K562 (cell line): ENCODE measurements at regions not wholly inside any gene's neighbourhood (a gene's known extent, or its start where the extent isn't known, plus 50 kb on each side); places are given as distances from the start of the nearest gene placed in this dataset.

Source experiments
- ATAC-seq: fragments of 200-7000 bp; cut with Tn5 transposase; 3 replicates; pipeline ENCODE4 v1.9.1; 2020; ENCODE audit warnings: moderate library complexity
- BruUV-seq: library from RNA; stranded (reverse); fragments of 400-500 nt; replicated peaks from 2 replicates; lab custom pipeline; 2021; lab: Mats Ljungman, UMichigan
- CTCF ChIA-PET: fragments of 300-600 bp; formaldehyde crosslinking; extraction: SDS; loops from one replicate; lab custom pipeline; 2021; ENCODE audit warnings: low intra/inter-chr PET ratio; lab: Yijun Ruan, JAX
- POLR2A ChIA-PET: fragments of 300-600, 350-650 bp; sonication (Branson Sonifier 250); formaldehyde crosslinking; extraction: SDS; loops from one replicate; lab custom pipeline; 2021; ENCODE audit warnings: antibody characterized with exemption, inconsistent platforms; lab: Yijun Ruan, JAX
- DNase-seq, 4 experiments: peaks; one replicate each; pipeline versions ENCODE4 v3.0.0 to v3.0.0-alpha.2; 2011 to 2018; ENCODE audit warnings: low spot score in 3 of 4, mixed read lengths in 3 of 4; ENCODE audit errors: extremely low read depth in 1 of 4
- FAIRE-seq: peaks from 2 replicates; lab custom pipeline; 2011; peaks lifted over from hg19 to GRCh38; lab: Jason Lieb, UNC
- H2AFZ ChIP-seq: 2 replicates; pipeline ENCODE4 v1.6.0; 2011; ENCODE audit warnings: low read depth, low read length, control low read depth, inconsistent platforms
- H3K27ac ChIP-seq: fragments of 200-600 bp; 3 replicates; pipeline ENCODE4 v1.8.0; 2011; ENCODE audit warnings: low read depth, mild to moderate bottlenecking, control low read depth, inconsistent platforms, low read length, moderate library complexity, mixed read lengths; ENCODE audit errors: extremely low read depth
- H3K27me3 ChIP-seq, 2 experiments: fragments of 300-600 bp in 1 of 2; 2 replicates in 1 of 2; 3 replicates in 1 of 2; pipeline versions ENCODE4 v1.6.0 to v1.8.0; 2011; ENCODE audit warnings: inconsistent platforms in 2 of 2, low read length in 2 of 2, mild to moderate bottlenecking in 1 of 2, mixed read lengths in 1 of 2, moderate library complexity in 1 of 2; ENCODE audit not compliant: control insufficient read depth in 2 of 2, insufficient read depth in 2 of 2
- H3K36me3 ChIP-seq: fragments of 300-600 bp; 3 replicates; pipeline ENCODE4 v1.8.0; 2011; ENCODE audit warnings: mild to moderate bottlenecking, low read length, inconsistent platforms; ENCODE audit not compliant: control insufficient read depth, insufficient read depth
- H3K4me1 ChIP-seq, 2 experiments: fragments of 200-600 bp in 1 of 2; replicated peaks in 1 of 2; 2 replicates in 1 of 2; 3 replicates in 1 of 2; pipeline versions ENCODE4 v1.5.1 to v1.8.0; 2011; ENCODE audit warnings: inconsistent platforms in 2 of 2, low read length in 2 of 2, mild to moderate bottlenecking in 1 of 2, mixed read lengths in 1 of 2, moderate library complexity in 1 of 2; ENCODE audit not compliant: control insufficient read depth in 2 of 2, insufficient read depth in 2 of 2
- H3K4me2 ChIP-seq: 2 replicates; pipeline ENCODE4 v1.6.1; 2011; ENCODE audit warnings: low read length, control low read depth, inconsistent platforms, mixed read lengths; ENCODE audit not compliant: insufficient read depth
- H3K4me3 ChIP-seq: fragments of 200-600 bp; sonication (generic), shearing (Covaris generic); 2 replicates; pipeline ENCODE4 v1.5.1; 2016; ENCODE audit warnings: control low read depth, inconsistent platforms
- H3K79me2 ChIP-seq: fragments of 200-600 bp; 3 replicates; pipeline ENCODE4 v1.8.0; 2011; ENCODE audit warnings: low read length, inconsistent platforms; ENCODE audit not compliant: control insufficient read depth, insufficient read depth
- H3K9ac ChIP-seq, 2 experiments: 2 replicates each; pipeline versions ENCODE4 v1.6.0 to v1.6.1; 2011; ENCODE audit warnings: low read depth in 2 of 2, low read length in 2 of 2, control low read depth in 1 of 2, inconsistent platforms in 1 of 2, mild to moderate bottlenecking in 1 of 2, mixed read lengths in 1 of 2; ENCODE audit not compliant: insufficient read depth in 1 of 2
- H3K9me1 ChIP-seq: one replicate; pipeline ENCODE4 v1.6.0; 2011; ENCODE audit warnings: inconsistent platforms, mild to moderate bottlenecking, low read length, moderate library complexity; ENCODE audit not compliant: control insufficient read depth, insufficient read depth
- H3K9me3 ChIP-seq: replicated peaks from 2 replicates; pipeline ENCODE4 v1.5.1; 2011; ENCODE audit warnings: low read depth, low read length, inconsistent platforms; ENCODE audit not compliant: control insufficient read depth, insufficient read depth
- H4K20me1 ChIP-seq: replicated peaks from 2 replicates; pipeline ENCODE4 v1.6.1; 2011; ENCODE audit warnings: low read length, inconsistent platforms, mixed read lengths; ENCODE audit not compliant: control insufficient read depth, insufficient read depth
- CBFB ChIP-seq: sonication (generic); formaldehyde crosslinking; IDR thresholded peaks from 2 replicates; pipeline ENCODE4 v1.4.0; 2020; ENCODE audit warnings: mild to moderate bottlenecking, missing genetic modification reagents
- CBX2 ChIP-seq: fragments of 200-600 bp; sonication (generic); IDR thresholded peaks from one replicate; pipeline ENCODE4 v1.6.1; 2012; ENCODE audit warnings: mild to moderate bottlenecking, low read length, inconsistent platforms; ENCODE audit not compliant: insufficient read depth, poor library complexity, severe bottlenecking
- CCNT2 ChIP-seq: IDR thresholded peaks from 2 replicates; pipeline ENCODE4 v1.6.1; 2011; ENCODE audit warnings: borderline replicate concordance, low read depth, mild to moderate bottlenecking, moderate library complexity, mixed read lengths, low read length; ENCODE audit not compliant: insufficient read length; ENCODE audit errors: extremely low read depth
- CHD1 ChIP-seq: fragments of 200-600 bp; sonication (generic); IDR thresholded peaks from one replicate; pipeline ENCODE4 v1.6.1; 2012; ENCODE audit warnings: mild to moderate bottlenecking, moderate library complexity, low read length, inconsistent platforms
- CREM ChIP-seq: IDR thresholded peaks from 2 replicates; pipeline ENCODE4 v1.6.1; 2014; ENCODE audit warnings: antibody characterized with exemption, low read depth
- DMBX1 ChIP-seq: fragments of 250-450 bp; sonication (Bioruptor Pico); IDR thresholded peaks from 2 replicates; pipeline ENCODE4 v1.8.0; 2022; ENCODE audit warnings: inconsistent platforms, mild to moderate bottlenecking, moderate library complexity, borderline replicate concordance
- FOS ChIP-seq: IDR thresholded peaks from 3 replicates; pipeline ENCODE4 v1.6.1; 2011; ENCODE audit not compliant: insufficient read length; ENCODE audit errors: extremely low read depth
- HDGF ChIP-seq: fragments of 450-650 bp; IDR thresholded peaks from 2 replicates; pipeline ENCODE4 v1.6.1; 2016
- HMG20B ChIP-seq: fragments of 250-450 bp; sonication (Bioruptor Pico); IDR thresholded peaks from 2 replicates; pipeline ENCODE4 v1.5.0; 2021; ENCODE audit warnings: mild to moderate bottlenecking
- NCOA2 ChIP-seq, 2 experiments: fragments of 450-650 bp; IDR thresholded peaks; 2 replicates each; pipeline ENCODE4 v1.6.1; 2018; ENCODE audit warnings: mild to moderate bottlenecking in 2 of 2, moderate library complexity in 1 of 2; ENCODE audit not compliant: partially characterized antibody in 2 of 2
- NFIC ChIP-seq: fragments of 450-650 bp; IDR thresholded peaks from 2 replicates; pipeline ENCODE4 v1.6.1; 2017; ENCODE audit warnings: mild to moderate bottlenecking, inconsistent platforms
- POU5F1 ChIP-seq: fragments of 150-350 bp; IDR thresholded peaks from 2 replicates; pipeline ENCODE4 v1.6.1; 2014; ENCODE audit warnings: borderline replicate concordance, low read length, low read depth, mild to moderate bottlenecking; ENCODE audit not compliant: partially characterized antibody
- SOX6 ChIP-seq: fragments of 450-650 bp; IDR thresholded peaks from 2 replicates; pipeline ENCODE4 v1.6.1; 2014; ENCODE audit warnings: mild to moderate bottlenecking
- TCF7 ChIP-seq: sonication (generic); IDR thresholded peaks from 2 replicates; pipeline ENCODE4 v1.6.1; 2016; ENCODE audit warnings: antibody characterized with exemption, borderline replicate concordance
- TCFL5 ChIP-seq: fragments of 250-450 bp; sonication (Bioruptor Pico); conservative IDR thresholded peaks from 2 replicates; pipeline ENCODE4 v1.6.1; 2021; ENCODE audit warnings: mild to moderate bottlenecking, moderate library complexity, matching md5 sums
- TEAD1 ChIP-seq, 2 experiments: fragments of 450-650 bp in 1 of 2; sonication (generic) in 1 of 2; formaldehyde crosslinking; IDR thresholded peaks; 2 replicates each; pipeline versions ENCODE4 v1.4.0 to v1.8.0; 2020 to 2022; ENCODE audit warnings: mild to moderate bottlenecking in 2 of 2, missing genetic modification reagents in 1 of 2
- ZFP1 ChIP-seq: fragments of 450-650 bp; formaldehyde crosslinking; IDR thresholded peaks from 2 replicates; pipeline ENCODE4 v1.4.0; 2020; ENCODE audit warnings: mild to moderate bottlenecking, mixed read lengths
- ZNF175 ChIP-seq: fragments of 200-800 bp; sonication (Bioruptor generic); IDR thresholded peaks from 2 replicates; pipeline ENCODE4 v1.6.1; 2016; ENCODE audit warnings: low read depth, mild to moderate bottlenecking, missing genetic modification characterization, missing compliant biosample characterization
- ZNF707 ChIP-seq: fragments of 250-450 bp; sonication (Bioruptor Pico); conservative IDR thresholded peaks from 2 replicates; pipeline ENCODE4 v1.8.0; 2022; ENCODE audit warnings: inconsistent platforms, mild to moderate bottlenecking, moderate library complexity
- WGBS: fragments of 100-300 bp; shearing (Covaris generic); methylation state at CpG from one replicate; pipeline ENCODE4 v1.1.6; 2016; ENCODE audit warnings: low coverage, mixed read lengths; ENCODE audit not compliant: insufficient coverage; ENCODE audit errors: missing lambda C conversion rate; 5-methylcytosine and 5-hydroxymethylcytosine counted together
- in situ Hi-C: fragments of 300-500 bp; cut with MboI; formaldehyde crosslinking; loops from 4 replicates; pipeline ENCODE4 v1.15.0; 2018; ENCODE audit warnings: inconsistent platforms, mixed read lengths
- intact Hi-C: fragments of 100-400 bp; cut with micrococcal nuclease; formaldehyde crosslinking; loops from 2 replicates; pipeline ENCODE4 v1.14.2; 2022
- TF ChIP-seq, protein P1 (sequence below): fragments of 450-650 bp; formaldehyde crosslinking; IDR thresholded peaks from 2 replicates; pipeline ENCODE4 v1.4.0; 2020; ENCODE audit warnings: mild to moderate bottlenecking, moderate library complexity
- TF ChIP-seq, protein P2 (sequence below): fragments of 250-450 bp; sonication (Bioruptor Pico); IDR thresholded peaks from 2 replicates; pipeline ENCODE4 v1.4.0; 2020; ENCODE audit warnings: mild to moderate bottlenecking

DNA sequence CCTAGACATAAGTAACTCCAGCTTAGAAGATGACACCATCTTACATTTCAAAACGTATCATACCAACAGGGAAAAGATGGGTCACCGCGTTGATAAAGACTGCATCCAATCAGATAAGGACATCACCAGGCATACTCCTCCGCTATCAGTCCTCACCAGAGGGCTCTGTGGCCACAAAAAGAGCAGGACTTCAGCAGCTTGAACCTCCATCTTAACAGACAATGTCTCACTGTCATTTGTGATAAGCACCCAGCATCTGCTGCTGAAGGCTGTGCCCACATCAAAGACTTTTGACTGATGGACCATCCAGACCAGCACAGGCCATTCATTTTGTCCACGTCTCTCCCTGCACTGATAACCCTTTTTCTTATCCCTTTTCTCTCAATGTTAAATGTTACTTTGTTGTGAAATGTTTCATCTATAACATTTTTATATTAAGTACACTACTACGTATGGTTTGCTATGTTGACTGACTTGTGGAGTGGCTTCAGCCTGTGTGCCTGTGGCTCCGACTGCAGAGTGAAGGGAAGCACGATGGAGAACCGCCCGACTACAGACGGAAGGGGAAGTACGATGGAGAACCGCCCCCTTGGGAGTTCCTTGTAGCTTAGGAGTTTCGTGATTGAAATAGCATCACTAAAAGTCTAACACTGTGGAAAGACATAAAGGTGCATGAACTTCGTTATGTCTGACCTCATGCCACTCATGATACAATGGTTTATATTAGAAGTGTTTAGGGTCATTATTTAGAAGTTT lies 595.4 kb upstream of the AGA start:
- Histone ChIP-seq H4K20me1 (no peaks in the 10 kb centered on the region), H3K4me2 (peak overlapping the region; percentile 55; the same call in 1 of the 2 replicates), H3K79me2 (no peaks in the 10 kb centered on the region), H2AFZ (peak overlapping the region; percentile 44; the same call in 1 of the 2 replicates), H3K9me3 (no peaks in the 10 kb centered on the region), H3K9me1 (no peaks in the 10 kb centered on the region), H3K27ac (peak overlapping the region; percentile 10; the same call in 1 of the 3 replicates), H3K4me1 (no peaks in the 10 kb centered on the region), H3K27me3 (no peaks in the 10 kb centered on the region), H3K36me3 (no peaks in the 10 kb centered on the region), H3K9ac (no peak overlapping the region), H3K4me3 (no peak overlapping the region)
- ChIA-PET CTCF (no interaction called here), POLR2A (interaction anchor here (0.9 kb wide), 1 partner anchor 9 kb away, joined by 3 read pairs; no protein-coding TSS in a partner anchor)
- 1% methylated on average over 15 of the region's 15 CpGs for WGBS
- peak; percentile 48 to 80 (median 54) for DNase-seq
- intact Hi-C loops = no loop called here
- BruUV-seq = no TSS peak
- peak; percentile 89 for ATAC-seq
- FAIRE-seq = peak; percentile 82
- in situ Hi-C loops = no loop called here
- TF ChIP-seq HDGF (no peak), NFIC (peak; percentile 85), ZFP1 (no peak), HMG20B (CRISPR knock-in tag) (no peak), DMBX1 (CRISPR knock-in tag) (peak; percentile 84), TCFL5 (no peak), CBFB (CRISPR knock-in tag) (peak; percentile 32; the same call in 1 of the 2 replicates), ZNF707 (no peak), TCF7 (peak; percentile 98), FOS (peak; percentile 1), NCOA2 (IDR thresholded peaks at IDR 0.05; ENCODE audit: partially characterized antibody in 2 of 2) (peak in 1 of 2 experiments; percentile 31), CREM (peak; percentile 52; the same call in 1 of the 2 replicates), TEAD1 (CRISPR knock-in tag; IDR thresholded peaks at IDR 0.05) (peak in 1 of 2 experiments; percentile 85; a peak in 2 of 4 replicates), ZNF175 (CRISPR knock-in tag) (peak; percentile 74; the same call in 1 of the 2 replicates), CHD1 (no peak), POU5F1 (no peak), CBX2 (no peak), SOX6 (peak; percentile 86), CCNT2 (peak; percentile 83)
- TF ChIP-seq, protein P1, sequence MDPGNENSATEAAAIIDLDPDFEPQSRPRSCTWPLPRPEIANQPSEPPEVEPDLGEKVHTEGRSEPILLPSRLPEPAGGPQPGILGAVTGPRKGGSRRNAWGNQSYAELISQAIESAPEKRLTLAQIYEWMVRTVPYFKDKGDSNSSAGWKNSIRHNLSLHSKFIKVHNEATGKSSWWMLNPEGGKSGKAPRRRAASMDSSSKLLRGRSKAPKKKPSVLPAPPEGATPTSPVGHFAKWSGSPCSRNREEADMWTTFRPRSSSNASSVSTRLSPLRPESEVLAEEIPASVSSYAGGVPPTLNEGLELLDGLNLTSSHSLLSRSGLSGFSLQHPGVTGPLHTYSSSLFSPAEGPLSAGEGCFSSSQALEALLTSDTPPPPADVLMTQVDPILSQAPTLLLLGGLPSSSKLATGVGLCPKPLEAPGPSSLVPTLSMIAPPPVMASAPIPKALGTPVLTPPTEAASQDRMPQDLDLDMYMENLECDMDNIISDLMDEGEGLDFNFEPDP (CRISPR knock-in tag) = no peak
- TF ChIP-seq, protein P2, sequence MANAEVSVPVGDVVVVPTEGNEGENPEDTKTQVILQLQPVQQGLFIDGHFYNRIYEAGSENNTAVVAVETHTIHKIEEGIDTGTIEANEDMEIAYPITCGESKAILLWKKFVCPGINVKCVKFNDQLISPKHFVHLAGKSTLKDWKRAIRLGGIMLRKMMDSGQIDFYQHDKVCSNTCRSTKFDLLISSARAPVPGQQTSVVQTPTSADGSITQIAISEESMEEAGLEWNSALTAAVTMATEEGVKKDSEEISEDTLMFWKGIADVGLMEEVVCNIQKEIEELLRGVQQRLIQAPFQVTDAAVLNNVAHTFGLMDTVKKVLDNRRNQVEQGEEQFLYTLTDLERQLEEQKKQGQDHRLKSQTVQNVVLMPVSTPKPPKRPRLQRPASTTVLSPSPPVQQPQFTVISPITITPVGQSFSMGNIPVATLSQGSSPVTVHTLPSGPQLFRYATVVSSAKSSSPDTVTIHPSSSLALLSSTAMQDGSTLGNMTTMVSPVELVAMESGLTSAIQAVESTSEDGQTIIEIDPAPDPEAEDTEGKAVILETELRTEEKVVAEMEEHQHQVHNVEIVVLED (CRISPR knock-in tag) = no peak
